Sigmoid colon (tissue), 6 donors: ENCODE measurements at regions not wholly inside any gene's neighbourhood (a gene's known extent, or its start where the extent isn't known, plus 50 kb on each side); places are given as distances from the start of the nearest gene placed in this dataset.

Experiments
- DNase-seq: peaks from one replicate; pipeline ENCODE4 v3.0.0-alpha.2; 2019
- H3K27ac ChIP-seq, 4 donors: fragments of 200-600 bp; sonication (generic); one replicate each; pipeline ENCODE4 v1.5.1; 2016 to 2019; ENCODE audit warnings: mild to moderate bottlenecking in 1 of 4
- H3K27me3 ChIP-seq, 3 donors: fragments of 200-600 bp; sonication (generic); one replicate each; pipeline ENCODE4 v1.5.1; 2019; ENCODE audit warnings: mild to moderate bottlenecking in 1 of 3
- H3K36me3 ChIP-seq, 4 donors: fragments of 200-600 bp; sonication (generic); one replicate each; pipeline ENCODE4 v1.5.1; 2016 to 2019
- H3K4me1 ChIP-seq, 4 donors: fragments of 200-600 bp; sonication (generic); one replicate each; pipeline ENCODE4 v1.5.1; 2017 to 2019
- H3K4me3 ChIP-seq, 4 donors: fragments of 200-600 bp; sonication (generic); one replicate each; pipeline ENCODE4 v1.5.1; 2017 to 2019; ENCODE audit warnings: mild to moderate bottlenecking in 2 of 4, moderate library complexity in 1 of 4
- H3K9me3 ChIP-seq, 4 donors: fragments of 200-600 bp in 3 of 4; sonication (generic) in 3 of 4; one replicate each; pipeline versions ENCODE4 v1.5.1 to v1.6.1; 2013 to 2019
- EP300 ChIP-seq, 4 donors: sonication (generic); formaldehyde crosslinking; IDR thresholded peaks; one replicate each; pipeline ENCODE4 v1.6.1; 2017; ENCODE audit warnings: antibody characterized with exemption in 4 of 4
- POLR2A ChIP-seq, 2 donors: fragments of 450-650 bp; IDR thresholded peaks; one replicate each; pipeline ENCODE4 v1.6.1; 2016; ENCODE audit warnings: antibody characterized with exemption in 2 of 2, mild to moderate bottlenecking in 2 of 2, moderate library complexity in 2 of 2
- POLR2AphosphoS5 ChIP-seq, 4 donors: sonication (generic); formaldehyde crosslinking; IDR thresholded peaks; one replicate each; pipeline ENCODE4 v1.6.1; 2017; ENCODE audit warnings: antibody characterized with exemption in 4 of 4
- WGBS, 2 donors: extraction: QIAGEN DNeasy Blood & Tissue Kit; methylation state at CpG; one replicate each; pipeline ENCODE4 v1.1.7; 2013; 5-methylcytosine and 5-hydroxymethylcytosine counted together
- intact Hi-C: fragments of 100-400 bp; cut with DNase I; formaldehyde crosslinking; loops from one replicate; pipeline ENCODE4 v1.15.1; 2023
- TF ChIP-seq, protein P1 (sequence below), 4 experiments: fragments of 450-650 bp in 3 of 4; fragments of 200-600 bp in 1 of 4; IDR thresholded peaks; one replicate each; pipeline ENCODE4 v1.5.1; 2016 to 2019; ENCODE audit warnings: antibody characterized with exemption in 4 of 4, mild to moderate bottlenecking in 3 of 4, moderate library complexity in 2 of 4
- donor health status: healthy with polysubstance abuse.
- donor health status: healthy.

DNA sequence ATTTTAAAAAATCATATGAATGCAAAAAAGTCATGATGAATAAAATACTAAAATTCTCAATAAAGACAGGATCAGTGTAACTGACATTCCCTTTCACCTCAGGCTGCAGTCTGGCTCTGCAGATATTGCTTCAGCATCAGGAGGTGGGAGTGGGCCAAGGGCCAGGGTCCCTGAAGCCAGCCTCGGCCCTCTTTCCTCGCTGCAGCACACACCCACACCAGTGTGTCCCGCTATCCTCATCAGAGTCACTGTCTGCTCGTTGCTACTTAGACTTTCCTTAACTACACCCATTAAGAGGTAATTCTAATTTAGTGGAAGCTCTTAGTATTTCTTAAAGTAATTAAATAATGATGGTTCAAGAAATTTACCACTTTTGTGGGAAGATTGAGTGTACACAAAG lies 298.2 kb downstream of the UBE3D start:
- Histone ChIP-seq H3K36me3 (no peaks in the 10 kb centered on the region), H3K27me3 (no peaks in the 10 kb centered on the region), H3K9me3 (no peaks in the 10 kb centered on the region), H3K27ac (no peak overlapping the region), H3K4me1 (no peaks in the 10 kb centered on the region), H3K4me3 (no peak overlapping the region)
- WGBS, 2 donors, result 75 to 81% methylated on average over 4 of the region's 4 CpGs
- TF ChIP-seq POLR2A (IDR thresholded peaks at IDR 0.05) (no peak), EP300 (IDR thresholded peaks at IDR 0.05) (no peak), POLR2AphosphoS5 (IDR thresholded peaks at IDR 0.05) (no peak)
- TF ChIP-seq, protein P1, sequence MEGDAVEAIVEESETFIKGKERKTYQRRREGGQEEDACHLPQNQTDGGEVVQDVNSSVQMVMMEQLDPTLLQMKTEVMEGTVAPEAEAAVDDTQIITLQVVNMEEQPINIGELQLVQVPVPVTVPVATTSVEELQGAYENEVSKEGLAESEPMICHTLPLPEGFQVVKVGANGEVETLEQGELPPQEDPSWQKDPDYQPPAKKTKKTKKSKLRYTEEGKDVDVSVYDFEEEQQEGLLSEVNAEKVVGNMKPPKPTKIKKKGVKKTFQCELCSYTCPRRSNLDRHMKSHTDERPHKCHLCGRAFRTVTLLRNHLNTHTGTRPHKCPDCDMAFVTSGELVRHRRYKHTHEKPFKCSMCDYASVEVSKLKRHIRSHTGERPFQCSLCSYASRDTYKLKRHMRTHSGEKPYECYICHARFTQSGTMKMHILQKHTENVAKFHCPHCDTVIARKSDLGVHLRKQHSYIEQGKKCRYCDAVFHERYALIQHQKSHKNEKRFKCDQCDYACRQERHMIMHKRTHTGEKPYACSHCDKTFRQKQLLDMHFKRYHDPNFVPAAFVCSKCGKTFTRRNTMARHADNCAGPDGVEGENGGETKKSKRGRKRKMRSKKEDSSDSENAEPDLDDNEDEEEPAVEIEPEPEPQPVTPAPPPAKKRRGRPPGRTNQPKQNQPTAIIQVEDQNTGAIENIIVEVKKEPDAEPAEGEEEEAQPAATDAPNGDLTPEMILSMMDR (IDR thresholded peaks at IDR 0.05), result no peak
- DNase-seq, result no peak
- intact Hi-C loops, result no loop called here

DNA sequence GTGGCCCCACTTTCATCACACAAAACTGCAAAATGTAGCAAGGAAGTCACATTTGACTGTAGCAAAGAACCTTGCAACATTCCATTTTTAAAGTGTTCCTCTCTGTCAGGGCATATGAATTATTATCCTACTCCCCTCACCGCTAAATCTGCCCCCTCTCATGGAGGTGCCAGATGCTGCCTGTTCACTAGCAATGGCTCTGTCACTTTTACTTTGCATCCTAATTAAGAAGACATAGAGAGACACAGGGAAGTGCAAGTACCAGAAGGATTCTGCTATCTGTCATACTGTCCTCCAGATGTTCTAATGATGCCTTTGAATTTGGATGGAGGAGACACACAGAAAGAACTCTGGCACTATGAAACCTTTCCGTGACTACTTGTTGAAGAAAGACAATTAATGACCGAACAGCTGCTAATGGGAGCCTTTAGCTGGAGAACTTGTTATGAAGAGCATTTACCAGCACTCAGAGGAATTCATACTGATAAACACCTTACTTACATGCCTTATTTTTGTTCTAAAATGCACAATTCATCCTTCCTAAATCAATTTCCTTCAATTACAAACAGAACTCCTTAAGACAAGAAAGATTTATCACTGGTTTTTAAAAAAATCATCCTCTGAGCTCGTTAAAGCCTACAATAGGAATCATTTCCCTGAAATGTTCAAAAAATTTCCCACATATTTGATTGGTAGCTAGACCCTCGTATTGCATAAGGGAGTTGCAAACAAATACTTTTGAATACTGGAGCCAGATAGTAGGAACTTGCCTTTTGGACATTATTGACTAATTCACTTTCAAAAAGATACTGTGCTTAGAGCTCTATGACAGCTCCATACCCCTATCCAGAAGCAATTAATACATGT lies 292.6 kb downstream of the UBE3D start:
- no peaks in the 10 kb centered on the region for H3K9me3 ChIP-seq
- H3K27me3 ChIP-seq, result no peaks in the 10 kb centered on the region
- no peak overlapping the region for H3K4me3 ChIP-seq
- TF ChIP-seq POLR2AphosphoS5 (IDR thresholded peaks at IDR 0.05) (no peak), POLR2A (IDR thresholded peaks at IDR 0.05) (no peak), EP300 (IDR thresholded peaks at IDR 0.05) (no peak)
- TF ChIP-seq, protein P1 (IDR thresholded peaks at IDR 0.05), result no peak
- intact Hi-C loops, result no loop called here
- no peaks in the 10 kb centered on the region for H3K4me1 ChIP-seq
- WGBS, 2 donors, result 64 to 73% methylated on average over 5 of the region's 5 CpGs
- no peaks in the 10 kb centered on the region for H3K36me3 ChIP-seq
- DNase-seq, result no peak
- peak overlapping the region in 1 of 4 donors; percentile 21 for H3K27ac ChIP-seq

DNA sequence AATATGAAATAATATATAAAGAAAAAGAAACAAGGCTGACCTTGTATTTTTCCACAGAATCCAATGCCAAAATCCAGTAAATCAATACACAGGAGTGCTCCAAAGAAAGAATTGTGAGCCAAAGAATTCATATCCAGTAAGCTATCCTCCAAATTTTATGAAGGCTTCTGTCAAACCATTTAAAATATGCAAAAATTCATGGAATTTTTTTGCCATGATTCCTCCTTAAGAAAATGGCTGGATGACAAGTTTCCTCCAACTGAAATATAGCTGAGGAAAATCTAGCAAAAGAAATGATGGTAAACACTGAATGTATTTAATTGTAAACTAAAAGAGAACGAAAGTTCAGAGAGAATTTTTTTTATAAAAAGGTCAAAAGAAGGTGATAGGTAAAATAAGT lies 290.3 kb downstream of the UBE3D start:
- Histone ChIP-seq H3K27me3 (no peaks in the 10 kb centered on the region), H3K36me3 (no peaks in the 10 kb centered on the region), H3K9me3 (no peaks in the 10 kb centered on the region), H3K4me1 (no peaks in the 10 kb centered on the region), H3K27ac (no peak overlapping the region), H3K4me3 (no peak overlapping the region)
- intact Hi-C loops, result no loop called here
- no peak for DNase-seq
- TF ChIP-seq, protein P1 (IDR thresholded peaks at IDR 0.05), result no peak
- TF ChIP-seq EP300 (IDR thresholded peaks at IDR 0.05) (no peak), POLR2A (IDR thresholded peaks at IDR 0.05) (no peak), POLR2AphosphoS5 (IDR thresholded peaks at IDR 0.05) (no peak)
- 62 to 68% methylated on average over 1 of the region's 1 CpG for WGBS, 2 donors

DNA sequence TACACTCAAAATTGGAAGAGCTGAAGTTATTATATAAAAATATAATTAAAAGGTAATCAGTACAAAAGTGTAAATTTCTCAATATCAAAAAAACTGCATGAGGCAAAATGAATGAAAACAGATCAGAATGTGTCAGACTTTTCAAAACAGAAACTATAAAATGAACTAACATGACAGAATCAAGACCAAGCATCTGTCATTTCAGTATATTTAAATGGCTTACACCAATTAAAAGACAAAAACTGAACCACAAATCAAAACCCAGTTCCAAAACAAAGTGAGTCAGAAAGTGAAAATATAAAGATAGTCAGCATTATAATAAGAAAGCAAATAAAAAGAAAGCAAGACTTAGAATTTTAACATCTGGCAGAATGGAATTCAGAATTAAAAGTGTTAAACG lies 289.7 kb downstream of the UBE3D start:
- intact Hi-C loops, result no loop called here
- TF ChIP-seq POLR2A (IDR thresholded peaks at IDR 0.05) (no peak), EP300 (IDR thresholded peaks at IDR 0.05) (no peak), POLR2AphosphoS5 (IDR thresholded peaks at IDR 0.05) (no peak)
- TF ChIP-seq, protein P1 (IDR thresholded peaks at IDR 0.05), result no peak

More for the DNA sequence above, 289.7 kb downstream of the UBE3D start:
- DNase-seq, result no peak
- 59 to 70% methylated on average over 1 of the region's 1 CpG for whole genome bisulfite sequencing, 2 donors
- Histone ChIP-seq H3K27ac (no peak overlapping the region), H3K27me3 (no peaks in the 10 kb centered on the region), H3K4me1 (no peaks in the 10 kb centered on the region), H3K36me3 (no peaks in the 10 kb centered on the region), H3K4me3 (no peak overlapping the region), H3K9me3 (no peaks in the 10 kb centered on the region)
